Choroid plexus epithelial cell (primary cell): ENCODE measurements at regions not wholly inside any gene's neighbourhood (a gene's known extent, or its start where the extent isn't known, plus 50 kb on each side); places are given as distances from the start of the nearest gene placed in this dataset.

Source experiments
- DNase-seq: peaks from one replicate; pipeline ENCODE4 v3.0.0-alpha.2; 2010; ENCODE audit warnings: low read depth
- H3K4me3 ChIP-seq: 2 replicates; pipeline ENCODE4 v1.5.1; 2011; ENCODE audit warnings: low read depth, mild to moderate bottlenecking, control low read depth, low read length, moderate library complexity
- TF ChIP-seq, protein P1 (sequence below): conservative IDR thresholded peaks from 2 replicates; pipeline ENCODE4 v1.5.1; 2011; ENCODE audit warnings: low read depth, mild to moderate bottlenecking, control low read depth, inconsistent platforms, low read length, moderate library complexity

DNA sequence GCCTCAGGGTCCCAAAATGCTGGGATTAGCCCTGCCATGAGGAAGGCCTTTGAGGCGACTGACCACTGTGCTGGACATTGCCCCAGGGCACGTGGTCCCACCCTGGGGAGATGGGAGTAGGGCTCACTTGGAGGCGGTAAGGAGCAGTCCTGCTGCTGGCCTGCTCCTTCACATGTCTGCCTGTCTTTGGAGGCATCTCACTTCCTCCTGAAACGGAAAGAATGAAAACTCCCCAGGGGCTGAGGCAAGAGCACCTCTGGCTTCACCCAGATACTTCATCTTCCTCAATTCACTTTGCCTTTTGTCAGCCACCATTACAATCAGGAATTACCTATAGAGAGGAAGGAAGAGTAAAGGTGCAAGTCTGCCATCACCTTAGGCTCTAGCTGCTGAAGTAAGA, 59.9 kb upstream of the GATA6 start:
- DNase-seq = no peak
- TF ChIP-seq, protein P1, sequence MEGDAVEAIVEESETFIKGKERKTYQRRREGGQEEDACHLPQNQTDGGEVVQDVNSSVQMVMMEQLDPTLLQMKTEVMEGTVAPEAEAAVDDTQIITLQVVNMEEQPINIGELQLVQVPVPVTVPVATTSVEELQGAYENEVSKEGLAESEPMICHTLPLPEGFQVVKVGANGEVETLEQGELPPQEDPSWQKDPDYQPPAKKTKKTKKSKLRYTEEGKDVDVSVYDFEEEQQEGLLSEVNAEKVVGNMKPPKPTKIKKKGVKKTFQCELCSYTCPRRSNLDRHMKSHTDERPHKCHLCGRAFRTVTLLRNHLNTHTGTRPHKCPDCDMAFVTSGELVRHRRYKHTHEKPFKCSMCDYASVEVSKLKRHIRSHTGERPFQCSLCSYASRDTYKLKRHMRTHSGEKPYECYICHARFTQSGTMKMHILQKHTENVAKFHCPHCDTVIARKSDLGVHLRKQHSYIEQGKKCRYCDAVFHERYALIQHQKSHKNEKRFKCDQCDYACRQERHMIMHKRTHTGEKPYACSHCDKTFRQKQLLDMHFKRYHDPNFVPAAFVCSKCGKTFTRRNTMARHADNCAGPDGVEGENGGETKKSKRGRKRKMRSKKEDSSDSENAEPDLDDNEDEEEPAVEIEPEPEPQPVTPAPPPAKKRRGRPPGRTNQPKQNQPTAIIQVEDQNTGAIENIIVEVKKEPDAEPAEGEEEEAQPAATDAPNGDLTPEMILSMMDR = no peak
- no peak overlapping the region for H3K4me3 ChIP-seq

- no peak overlapping the region for H3K4me3 ChIP-seq
- no peak for DNase-seq
- TF ChIP-seq, protein P1 = no peak
Observed at GRCh38 chr18:22110461-22110924, 58.9 kb upstream of the GATA6 start.

GRCh38 chr18:22112215-22112614, 57.2 kb upstream of the GATA6 start:
- DNase-seq = no peak
- TF ChIP-seq, protein P1 = no peak
- H3K4me3 ChIP-seq = no peak overlapping the region

DNA sequence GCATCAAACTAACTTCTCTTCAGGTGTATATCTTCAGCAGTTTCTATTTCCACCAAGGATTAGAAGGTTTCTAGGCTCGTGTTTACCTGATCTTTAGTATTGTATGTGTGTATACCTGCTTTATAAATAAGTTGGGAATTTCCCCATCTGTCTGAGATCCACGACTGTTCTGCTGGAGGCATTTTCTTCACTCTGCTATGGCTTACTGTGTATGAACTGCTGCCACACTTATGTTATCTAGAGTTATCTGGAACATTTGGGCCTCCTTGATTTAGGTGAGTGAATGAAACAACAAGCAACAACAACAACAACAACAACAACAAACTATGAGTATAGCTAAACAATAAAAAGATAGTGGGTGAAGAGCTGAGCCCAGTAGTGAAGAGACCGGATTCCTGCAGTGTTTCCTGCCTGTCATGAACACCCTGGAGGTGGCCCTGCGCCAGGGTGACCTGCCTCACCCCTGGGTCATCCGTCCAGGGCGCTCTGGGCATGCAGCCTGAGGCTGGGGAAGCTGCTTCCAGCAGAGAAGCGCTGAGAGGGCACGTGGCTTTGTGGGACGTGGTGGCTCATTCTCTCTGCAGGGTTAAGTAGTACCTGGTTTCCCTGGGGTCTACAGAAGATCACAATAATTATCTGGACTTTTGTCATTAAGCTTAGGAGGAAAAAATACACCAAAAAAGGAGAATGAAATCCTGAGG, 56.1 kb upstream of the GATA6 start:
- DNase-seq = no peak
- H3K4me3 ChIP-seq = no peak overlapping the region
- TF ChIP-seq, protein P1 = no peak

GRCh38 chr18:22114526-22115321, 54.7 kb upstream of the GATA6 start:
- DNase-seq = no peak
- TF ChIP-seq, protein P1 = no peak
- no peak overlapping the region for H3K4me3 ChIP-seq

GRCh38 chr18:22115573-22115972, 53.8 kb upstream of the GATA6 start:
- no peak for DNase-seq
- no peak overlapping the region for H3K4me3 ChIP-seq
- TF ChIP-seq, protein P1 = no peak
